Activated CD4-positive, alpha-beta T cell treated with anti-CD3 and anti-CD28 coated beads, Interleukin-2, amount 10 ng/mL, durations not matched to agents 7 days and 5 days (primary cell): ENCODE measurements at regions not wholly inside any gene's neighbourhood (a gene's known extent, or its start where the extent isn't known, plus 50 kb on each side); places are given as distances from the start of the nearest gene placed in this dataset.

Source experiments
- CTCF ChIA-PET: fragments of 350-600 bp; sonication (Branson Sonifier 250); formaldehyde crosslinking; loops from one replicate; lab custom pipeline; 2021; ENCODE audit warnings: antibody characterized with exemption; lab: Charles Lee
- POLR2A ChIA-PET: fragments of 350-600 bp; sonication (Branson Sonifier 250); formaldehyde crosslinking; loops from one replicate; lab custom pipeline; 2021; ENCODE audit warnings: antibody characterized with exemption; lab: Charles Lee
- DNase-seq: peaks from one replicate; pipeline ENCODE4 v3.0.0-alpha.2; 2020
- H3K27ac Mint-ChIP-seq: one replicate; pipeline ENCODE4 v1.8.0; 2021; ENCODE audit warnings: mild to moderate bottlenecking, moderate library complexity, mixed read lengths
- H3K27me3 Mint-ChIP-seq: one replicate; pipeline ENCODE4 v1.8.0; 2021; ENCODE audit warnings: mixed read lengths
- H3K36me3 Mint-ChIP-seq: one replicate; pipeline ENCODE4 v1.8.0; 2021; ENCODE audit warnings: low read depth, mixed read lengths
- H3K4me1 Mint-ChIP-seq: one replicate; pipeline ENCODE4 v1.8.0; 2021; ENCODE audit warnings: mixed read lengths
- H3K4me3 Mint-ChIP-seq: one replicate; pipeline ENCODE4 v1.8.0; 2021; ENCODE audit warnings: mild to moderate bottlenecking, moderate library complexity, mixed read lengths
- H3K9me3 Mint-ChIP-seq: one replicate; pipeline ENCODE4 v1.8.0; 2021; ENCODE audit warnings: mixed read lengths

GRCh38 chr17:27977751-27978688 lies 64.5 kb upstream of the NLK start:
- peaks cover 8% of the 10 kb centered on the region for H3K27me3 Mint-ChIP-seq
- no peaks in the 10 kb centered on the region for H3K36me3 Mint-ChIP-seq
- H3K4me1 Mint-ChIP-seq = no peaks in the 10 kb centered on the region
- POLR2A ChIA-PET = no interaction called here
- no peak overlapping the region for H3K4me3 Mint-ChIP-seq
- DNase-seq = no peak
- no peaks in the 10 kb centered on the region for H3K9me3 Mint-ChIP-seq
- H3K27ac Mint-ChIP-seq = no peak overlapping the region
- CTCF ChIA-PET = no interaction called here

DNA sequence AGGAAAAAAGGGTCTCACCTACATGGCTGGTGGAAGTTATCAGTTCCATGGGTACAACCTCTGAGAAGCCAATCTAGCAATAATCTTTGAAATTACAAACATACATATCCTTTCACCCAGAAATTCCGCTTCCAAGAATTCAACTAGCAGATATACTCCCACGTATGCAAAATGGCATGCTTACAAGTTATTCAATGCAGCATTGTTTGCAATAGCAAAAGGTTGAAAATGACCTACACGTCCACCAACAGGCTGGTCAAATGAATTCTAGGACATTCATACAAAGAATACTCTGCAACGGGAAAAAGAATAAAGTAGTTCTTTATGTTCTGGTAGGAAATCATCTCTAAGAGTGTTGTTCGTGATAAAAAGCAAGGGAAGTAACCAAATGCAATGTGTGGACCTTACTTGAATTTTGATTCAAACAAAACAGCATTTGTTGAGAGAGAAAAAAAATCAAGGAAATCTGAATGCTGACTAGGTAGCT lies 63.7 kb upstream of the NLK start:
- H3K9me3 Mint-ChIP-seq = no peaks in the 10 kb centered on the region
- H3K4me3 Mint-ChIP-seq = no peak overlapping the region
- H3K4me1 Mint-ChIP-seq = no peaks in the 10 kb centered on the region
- peaks cover 10% of the 10 kb centered on the region for H3K27me3 Mint-ChIP-seq
- H3K27ac Mint-ChIP-seq = no peak overlapping the region
- POLR2A ChIA-PET = no interaction called here
- no peak for DNase-seq
- no peaks in the 10 kb centered on the region for H3K36me3 Mint-ChIP-seq
- CTCF ChIA-PET = no interaction called here

DNA sequence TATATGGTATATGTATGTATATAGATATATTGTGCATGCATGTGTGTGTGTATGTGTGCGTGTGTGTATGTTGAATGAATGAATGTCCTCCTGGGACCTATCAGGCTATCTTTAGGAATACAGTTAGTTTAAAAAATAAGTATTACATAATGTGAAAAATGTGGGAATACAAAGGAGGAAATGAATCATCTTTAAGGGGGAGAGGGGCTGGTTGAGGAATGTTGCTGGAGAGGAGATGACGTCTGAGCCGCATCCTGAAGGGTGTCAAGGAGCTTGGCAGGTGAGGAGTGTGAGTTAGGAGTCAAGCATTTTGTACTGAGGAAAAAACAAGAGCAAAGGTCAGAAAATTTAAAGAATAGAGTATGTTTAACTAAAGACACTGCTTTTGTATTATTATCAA lies 62.4 kb upstream of the NLK start:
- no peak overlapping the region for H3K27ac Mint-ChIP-seq
- H3K4me3 Mint-ChIP-seq = no peak overlapping the region
- H3K36me3 Mint-ChIP-seq = no peaks in the 10 kb centered on the region
- ChIA-PET POLR2A (no interaction called here), CTCF (no interaction called here)
- no peaks in the 10 kb centered on the region for H3K9me3 Mint-ChIP-seq
- no peaks in the 10 kb centered on the region for H3K4me1 Mint-ChIP-seq
- DNase-seq = no peak
- peaks cover 16% of the 10 kb centered on the region for H3K27me3 Mint-ChIP-seq

DNA sequence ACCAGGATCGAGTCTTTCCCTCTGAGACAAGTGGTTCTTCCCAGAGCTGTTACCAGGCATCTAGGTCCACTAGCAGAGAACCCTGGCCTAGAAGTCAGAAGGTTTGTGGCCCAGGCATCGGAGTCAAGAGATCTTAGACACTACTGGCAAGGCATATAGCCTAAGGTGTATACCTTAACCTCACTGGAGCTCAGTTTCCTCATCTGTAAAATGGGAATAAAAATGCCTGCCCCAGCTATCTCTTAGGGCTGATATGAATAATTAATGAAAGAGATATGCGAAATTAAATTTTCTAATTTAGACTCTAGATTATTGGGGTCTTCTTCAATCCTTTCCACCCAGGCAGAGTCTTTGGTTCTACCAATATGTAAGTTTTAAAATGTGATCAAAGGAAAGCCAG lies 60.5 kb upstream of the NLK start:
- Mint-ChIP-seq H3K27me3 (peaks cover 27% of the 10 kb centered on the region), H3K36me3 (no peaks in the 10 kb centered on the region), H3K9me3 (no peaks in the 10 kb centered on the region), H3K4me1 (no peaks in the 10 kb centered on the region), H3K27ac (no peak overlapping the region), H3K4me3 (no peak overlapping the region)
- ChIA-PET POLR2A (no interaction called here), CTCF (no interaction called here)
- no peak for DNase-seq

DNA sequence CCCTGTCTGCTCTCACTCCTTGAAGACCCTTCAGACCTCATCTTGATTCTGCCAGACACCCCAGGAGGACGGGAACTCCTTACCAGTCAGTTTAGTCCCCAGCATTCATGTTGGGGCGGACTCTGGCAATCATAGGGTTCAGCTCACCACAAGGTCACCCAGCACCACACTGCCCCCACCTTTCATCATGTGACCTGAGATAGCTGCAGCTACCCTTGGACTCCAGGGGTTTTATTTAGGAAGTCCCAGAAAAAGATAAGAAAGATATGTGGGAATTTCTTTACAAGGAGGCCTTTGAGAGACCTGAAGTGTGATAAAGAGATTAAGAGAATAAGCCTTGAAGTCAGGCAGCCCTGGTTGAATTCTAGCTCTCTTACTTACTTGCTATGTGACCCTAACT lies 59.8 kb upstream of the NLK start:
- H3K36me3 Mint-ChIP-seq = no peaks in the 10 kb centered on the region
- no peak overlapping the region for H3K27ac Mint-ChIP-seq
- no peak overlapping the region for H3K4me3 Mint-ChIP-seq
- DNase-seq = no peak
- H3K27me3 Mint-ChIP-seq = peaks cover 27% of the 10 kb centered on the region
- H3K9me3 Mint-ChIP-seq = no peaks in the 10 kb centered on the region
- POLR2A ChIA-PET = no interaction called here
- CTCF ChIA-PET = interaction anchor here (0.6 to 1.2 kb wide), 2 partner anchors 10 to 29 kb away, joined by 3 read pairs; no protein-coding TSS in a partner anchor
- no peaks in the 10 kb centered on the region for H3K4me1 Mint-ChIP-seq

DNA sequence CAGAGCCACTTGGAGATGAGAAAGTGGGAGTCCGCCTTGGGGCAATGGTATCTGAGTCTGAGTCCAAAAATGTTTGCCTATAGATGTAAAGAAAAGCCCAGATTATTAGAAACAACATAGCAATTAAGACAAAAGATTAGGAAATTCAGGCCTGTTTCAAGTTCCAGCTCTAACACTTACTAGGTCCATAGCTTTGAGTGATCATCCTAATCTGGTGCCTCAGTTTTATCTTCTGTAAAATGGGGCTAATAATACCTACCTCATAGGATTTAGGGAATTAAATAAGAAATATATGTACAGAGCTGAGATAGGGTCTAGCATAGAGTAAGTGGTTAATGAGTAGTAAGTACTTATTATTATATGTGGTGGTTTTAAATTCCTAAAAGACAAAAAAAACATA lies 58.6 kb upstream of the NLK start:
- DNase-seq = no peak
- no peaks in the 10 kb centered on the region for H3K36me3 Mint-ChIP-seq
- ChIA-PET CTCF (no interaction called here), POLR2A (interaction anchor here (0.6 kb wide), 1 partner anchor 202 kb away, joined by 3 read pairs; no protein-coding TSS in a partner anchor)
- H3K27ac Mint-ChIP-seq = no peak overlapping the region
- H3K27me3 Mint-ChIP-seq = peaks cover 27% of the 10 kb centered on the region
- no peaks in the 10 kb centered on the region for H3K4me1 Mint-ChIP-seq
- no peaks in the 10 kb centered on the region for H3K9me3 Mint-ChIP-seq
- H3K4me3 Mint-ChIP-seq = no peak overlapping the region

DNA sequence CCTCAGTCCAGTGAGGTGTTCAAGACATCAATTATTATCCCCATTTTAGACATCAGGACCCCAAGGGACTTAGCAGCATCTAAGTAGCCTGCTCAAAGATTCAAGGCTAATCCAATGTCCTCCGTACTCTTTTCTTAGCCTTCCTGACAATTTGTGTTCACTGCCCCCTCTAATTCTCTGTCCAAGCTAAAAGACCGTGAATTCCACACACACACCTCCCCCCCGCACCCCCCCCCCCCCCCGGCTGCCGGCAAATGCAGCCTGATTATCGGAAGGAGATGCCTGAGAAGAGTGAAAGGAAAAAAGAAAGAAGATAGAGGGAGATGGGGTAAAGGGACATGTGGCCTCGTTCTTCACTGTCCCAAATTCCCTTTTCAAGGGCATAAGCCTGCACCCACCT lies 58.1 kb upstream of the NLK start:
- DNase-seq = no peak
- H3K27ac Mint-ChIP-seq = no peak overlapping the region
- no peak overlapping the region for H3K4me3 Mint-ChIP-seq
- peaks cover 27% of the 10 kb centered on the region for H3K27me3 Mint-ChIP-seq
- ChIA-PET CTCF (no interaction called here), POLR2A (no interaction called here)
- H3K36me3 Mint-ChIP-seq = no peaks in the 10 kb centered on the region
- H3K4me1 Mint-ChIP-seq = no peaks in the 10 kb centered on the region
- no peaks in the 10 kb centered on the region for H3K9me3 Mint-ChIP-seq

- Mint-ChIP-seq H3K4me1 (no peaks in the 10 kb centered on the region), H3K27me3 (peaks cover 27% of the 10 kb centered on the region), H3K36me3 (no peaks in the 10 kb centered on the region), H3K9me3 (no peaks in the 10 kb centered on the region), H3K27ac (no peak overlapping the region), H3K4me3 (no peak overlapping the region)
- POLR2A ChIA-PET = no interaction called here
- no peak for DNase-seq
- CTCF ChIA-PET = no interaction called here
These were observed 57.7 kb upstream of the NLK start for GRCh38 chr17:27984816-27985215.

GRCh38 chr17:27985306-27985705 lies 57.2 kb upstream of the NLK start:
- Mint-ChIP-seq H3K27ac (no peak overlapping the region), H3K4me1 (no peaks in the 10 kb centered on the region), H3K9me3 (no peaks in the 10 kb centered on the region), H3K36me3 (no peaks in the 10 kb centered on the region), H3K27me3 (peaks cover 24% of the 10 kb centered on the region), H3K4me3 (no peak overlapping the region)
- DNase-seq = no peak
- CTCF ChIA-PET = no interaction called here
- POLR2A ChIA-PET = no interaction called here

DNA sequence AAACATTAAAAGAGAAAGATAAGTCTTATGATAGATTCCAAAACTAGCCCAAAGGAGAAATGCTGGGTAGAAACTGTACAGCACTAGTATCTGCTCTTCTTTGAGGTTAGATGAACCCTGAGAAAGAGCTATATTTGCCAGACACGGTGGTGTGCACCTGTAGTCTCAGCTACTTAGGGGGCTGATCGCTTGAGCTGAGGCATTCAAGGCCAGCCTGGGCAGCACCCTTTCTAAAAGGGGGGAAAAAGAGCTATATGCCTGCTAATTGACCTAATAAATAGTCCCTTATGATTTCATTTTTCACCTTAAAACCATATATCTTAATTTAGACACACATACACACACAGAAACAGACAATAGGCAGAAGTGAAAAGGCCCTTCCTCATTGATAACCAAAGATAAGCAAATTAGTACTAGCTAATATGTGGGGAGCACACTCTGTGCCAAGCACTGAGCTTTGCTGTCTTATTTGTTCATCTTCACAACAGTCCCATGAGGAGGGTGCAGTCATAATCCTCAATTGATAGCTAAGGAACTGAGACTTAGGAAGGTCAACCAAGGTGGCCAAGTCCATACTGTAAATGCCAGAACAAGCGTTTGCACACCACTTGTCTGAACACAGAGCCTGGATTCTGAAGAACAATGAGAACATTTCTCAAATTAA lies 56.6 kb upstream of the NLK start:
- ChIA-PET POLR2A (no interaction called here), CTCF (no interaction called here)
- Mint-ChIP-seq H3K9me3 (no peaks in the 10 kb centered on the region), H3K36me3 (no peaks in the 10 kb centered on the region), H3K4me3 (no peak overlapping the region), H3K27ac (no peak overlapping the region), H3K27me3 (peaks cover 27% of the 10 kb centered on the region), H3K4me1 (no peaks in the 10 kb centered on the region)
- DNase-seq = no peak

GRCh38 chr17:27986805-27987684 lies 55.4 kb upstream of the NLK start:
- no peak overlapping the region for H3K4me3 Mint-ChIP-seq
- H3K36me3 Mint-ChIP-seq = no peaks in the 10 kb centered on the region
- POLR2A ChIA-PET = no interaction called here
- H3K4me1 Mint-ChIP-seq = no peaks in the 10 kb centered on the region
- peaks cover 31% of the 10 kb centered on the region for H3K27me3 Mint-ChIP-seq
- CTCF ChIA-PET = no interaction called here
- no peaks in the 10 kb centered on the region for H3K9me3 Mint-ChIP-seq
- no peak overlapping the region for H3K27ac Mint-ChIP-seq
- DNase-seq = no peak

DNA sequence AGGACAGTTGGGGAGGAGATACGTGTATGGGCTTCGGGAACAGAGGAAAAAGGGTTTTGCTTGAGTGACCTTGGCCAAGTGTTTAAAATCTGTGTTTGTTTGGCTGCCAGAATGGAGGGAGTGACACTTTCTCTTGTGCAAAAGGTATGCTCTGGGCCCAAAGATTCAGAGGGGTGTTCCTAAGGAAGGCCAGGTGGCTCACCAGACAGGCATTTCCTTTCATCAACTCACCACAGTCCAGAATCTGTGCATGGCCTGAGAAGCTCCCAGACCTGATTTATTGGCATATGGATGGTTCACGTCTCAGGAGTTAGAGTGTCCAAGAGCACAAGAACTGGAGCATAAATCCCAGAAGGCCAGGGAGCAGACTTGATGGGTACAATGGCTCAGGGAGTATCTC lies 53.4 kb upstream of the NLK start:
- POLR2A ChIA-PET = no interaction called here
- H3K27ac Mint-ChIP-seq = no peak overlapping the region
- CTCF ChIA-PET = no interaction called here
- no peaks in the 10 kb centered on the region for H3K36me3 Mint-ChIP-seq
- no peaks in the 10 kb centered on the region for H3K4me1 Mint-ChIP-seq
- no peaks in the 10 kb centered on the region for H3K9me3 Mint-ChIP-seq
- no peak for DNase-seq
- H3K4me3 Mint-ChIP-seq = no peak overlapping the region
- H3K27me3 Mint-ChIP-seq = peaks cover 22% of the 10 kb centered on the region

- Mint-ChIP-seq H3K4me1 (no peaks in the 10 kb centered on the region), H3K4me3 (no peak overlapping the region), H3K27me3 (peaks cover 17% of the 10 kb centered on the region), H3K27ac (no peak overlapping the region), H3K9me3 (no peaks in the 10 kb centered on the region), H3K36me3 (no peaks in the 10 kb centered on the region)
- CTCF ChIA-PET = no interaction called here
- DNase-seq = no peak
- POLR2A ChIA-PET = no interaction called here
These were observed 52.4 kb upstream of the NLK start for GRCh38 chr17:27990100-27990499.
